ENCODE measurements at regions not wholly inside any gene's neighbourhood (a gene's known extent, or its start where the extent isn't known, plus 50 kb on each side); places are given as distances from the start of the nearest gene placed in this dataset.

GRCh38 chr7:130843703-130844102, 109.7 kb upstream of the KLF14 start:
- Mint-ChIP-seq H3K36me3 (no peaks in the 10 kb centered on the region), H3K4me1 (peaks cover 14% of the 10 kb centered on the region), H3K27ac (no peak overlapping the region), H3K4me3 (no peak overlapping the region), H3K9me3 (no peaks in the 10 kb centered on the region), H3K27me3 (ENCODE audit: low read depth in 3 of 3) (peaks cover 0 to 5% (median 4%) of the 10 kb centered on the region in 3 donors)
- 100% methylated on average over 5 of the region's 11 CpGs for WGBS (ENCODE audit: insufficient coverage)
- H2AFZ ChIP-seq (ENCODE audit: insufficient read depth, low read depth, low read length, poor library complexity, severe bottlenecking), result no peak overlapping the region
- H4K20me1 ChIP-seq (ENCODE audit: insufficient read depth, low read length), result no peaks in the 10 kb centered on the region
- no peaks in the 10 kb centered on the region for H3K9me3 ChIP-seq (replicated peaks in 1 of 2; ENCODE audit: control insufficient read depth in 1 of 2, insufficient read depth in 1 of 2, low read length in 2 of 2)
- H3K79me2 ChIP-seq (ENCODE audit: insufficient read depth, low read length), result no peaks in the 10 kb centered on the region
- DNase-seq, result no peak
- TF ChIP-seq CTCF (IDR thresholded peaks at IDR 0.05), result no peak
- no peak overlapping the region for H3K4me2 ChIP-seq (replicated peaks; ENCODE audit: extremely low read depth, low read length, poor library complexity, severe bottlenecking)
- H3K4me1 ChIP-seq (ENCODE audit: control insufficient read depth in 1 of 2, insufficient read depth in 2 of 2, low read length in 2 of 2), result peaks cover 10 to 14% of the 10 kb centered on the region in 2 donors
- no peak overlapping the region for H3K9ac ChIP-seq (ENCODE audit: insufficient read depth, low read length, poor library complexity, severe bottlenecking)
- intact Hi-C loops (cut with micrococcal nuclease), result no loop called here
- no peak overlapping the region for H3K4me3 ChIP-seq (replicated peaks in 1 of 3; ENCODE audit: low read depth in 2 of 3, low read length in 3 of 3)
- H3K27me3 ChIP-seq (ENCODE audit: control insufficient read depth in 2 of 2, insufficient read depth in 2 of 2, low read length in 2 of 2), result no peaks in the 10 kb centered on the region
- no peaks in the 10 kb centered on the region for H3K36me3 ChIP-seq (replicated peaks in 1 of 2; ENCODE audit: control insufficient read depth in 1 of 2, insufficient read depth in 2 of 2, low read length in 2 of 2)
- H3K27ac ChIP-seq (ENCODE audit: low read depth in 1 of 2, low read length in 2 of 2), result no peak overlapping the region

- Mint-ChIP-seq H3K4me3 (no peak overlapping the region), H3K4me1 (peaks cover 14% of the 10 kb centered on the region), H3K9me3 (no peaks in the 10 kb centered on the region), H3K36me3 (no peaks in the 10 kb centered on the region), H3K27me3 (ENCODE audit: low read depth in 3 of 3) (peaks cover 0 to 5% (median 4%) of the 10 kb centered on the region in 3 donors), H3K27ac (peak overlapping the region in 1 of 7 donors; percentile 35)
- H3K4me3 ChIP-seq (replicated peaks in 1 of 3; ENCODE audit: low read depth in 2 of 3, low read length in 3 of 3), result no peak overlapping the region
- no peak overlapping the region for H3K27ac ChIP-seq (ENCODE audit: low read depth in 1 of 2, low read length in 2 of 2)
- H3K4me2 ChIP-seq (replicated peaks; ENCODE audit: extremely low read depth, low read length, poor library complexity, severe bottlenecking), result no peak overlapping the region
- no peak overlapping the region for H3K9ac ChIP-seq (ENCODE audit: insufficient read depth, low read length, poor library complexity, severe bottlenecking)
- WGBS (ENCODE audit: insufficient coverage), result 97% methylated on average over 4 of the region's 11 CpGs
- DNase-seq, result no peak
- no peak overlapping the region for H2AFZ ChIP-seq (ENCODE audit: insufficient read depth, low read depth, low read length, poor library complexity, severe bottlenecking)
- no peak for TF ChIP-seq CTCF (IDR thresholded peaks at IDR 0.05)
- H3K4me1 ChIP-seq (ENCODE audit: control insufficient read depth in 1 of 2, insufficient read depth in 2 of 2, low read length in 2 of 2), result peaks cover 10 to 14% of the 10 kb centered on the region in 2 donors
- no peaks in the 10 kb centered on the region for H3K36me3 ChIP-seq (replicated peaks in 1 of 2; ENCODE audit: control insufficient read depth in 1 of 2, insufficient read depth in 2 of 2, low read length in 2 of 2)
- no peaks in the 10 kb centered on the region for H3K79me2 ChIP-seq (ENCODE audit: insufficient read depth, low read length)
- intact Hi-C loops (cut with micrococcal nuclease), result no loop called here
- no peaks in the 10 kb centered on the region for H4K20me1 ChIP-seq (ENCODE audit: insufficient read depth, low read length)
- H3K9me3 ChIP-seq (replicated peaks in 1 of 2; ENCODE audit: control insufficient read depth in 1 of 2, insufficient read depth in 1 of 2, low read length in 2 of 2), result no peaks in the 10 kb centered on the region
- H3K27me3 ChIP-seq (ENCODE audit: control insufficient read depth in 2 of 2, insufficient read depth in 2 of 2, low read length in 2 of 2), result no peaks in the 10 kb centered on the region
These were observed 111.0 kb upstream of the KLF14 start for GRCh38 chr7:130844811-130845580.

Measured in CD14-positive monocyte (primary cell).